GM12875 (cell line): ENCODE measurements at regions not wholly inside any gene's neighbourhood (a gene's known extent, or its start where the extent isn't known, plus 50 kb on each side); places are given as distances from the start of the nearest gene placed in this dataset.

Source experiments
- H3K4me3 ChIP-seq: one replicate; pipeline ENCODE4 v1.5.1; 2011; ENCODE audit warnings: low read depth, low read length, control low read depth
- CTCF ChIP-seq: IDR thresholded peaks from 2 replicates; pipeline ENCODE4 v1.5.1; 2011; ENCODE audit warnings: low read depth, mild to moderate bottlenecking, control low read depth, inconsistent platforms, low read length, moderate library complexity, borderline replicate concordance; ENCODE audit not compliant: insufficient read depth

GRCh38 chr10:3898821-3899220 lies 113.8 kb upstream of the KLF6 start:
- no peak overlapping the region for H3K4me3 ChIP-seq
- TF ChIP-seq CTCF = no peak

GRCh38 chr10:3897156-3897555 lies 112.1 kb upstream of the KLF6 start:
- no peak overlapping the region for H3K4me3 ChIP-seq
- TF ChIP-seq CTCF = no peak

- no peak overlapping the region for H3K4me3 ChIP-seq
- TF ChIP-seq CTCF = no peak
Observed at GRCh38 chr10:3896161-3896560, 111.2 kb upstream of the KLF6 start.

- no peak overlapping the region for H3K4me3 ChIP-seq
- no peak for TF ChIP-seq CTCF
Observed at GRCh38 chr10:3895045-3895631, 110.1 kb upstream of the KLF6 start.

GRCh38 chr10:3893901-3894563 lies 109.0 kb upstream of the KLF6 start:
- TF ChIP-seq CTCF = no peak
- H3K4me3 ChIP-seq = no peak overlapping the region

- TF ChIP-seq CTCF = no peak
- no peak overlapping the region for H3K4me3 ChIP-seq
Observed at GRCh38 chr10:3892440-3893425, 107.7 kb upstream of the KLF6 start.

- no peak overlapping the region for H3K4me3 ChIP-seq
- no peak for TF ChIP-seq CTCF
Observed at GRCh38 chr10:3891396-3891795, 106.4 kb upstream of the KLF6 start.
